GM18508 (cell line): ENCODE measurements at regions not wholly inside any gene's neighbourhood (a gene's known extent, or its start where the extent isn't known, plus 50 kb on each side); places are given as distances from the start of the nearest gene placed in this dataset.

Experiments used
- ATAC-seq: cut with Tn5 transposase; IDR thresholded peaks from one replicate; pipeline ENCODE4 v1.9.1; 2021; ENCODE audit warnings: moderate number of reproducible peaks; ENCODE audit not compliant: insufficient read depth, unreplicated experiment

GRCh38 chr10:131775433-131775832 is 125.4 kb upstream of the PPP2R2D start:
- no peak for ATAC-seq

- no peak for ATAC-seq
Measured at GRCh38 chr10:131775833-131776232, 125.0 kb upstream of the PPP2R2D start.

GRCh38 chr10:131776496-131776895 is 124.3 kb upstream of the PPP2R2D start:
- no peak for ATAC-seq

DNA sequence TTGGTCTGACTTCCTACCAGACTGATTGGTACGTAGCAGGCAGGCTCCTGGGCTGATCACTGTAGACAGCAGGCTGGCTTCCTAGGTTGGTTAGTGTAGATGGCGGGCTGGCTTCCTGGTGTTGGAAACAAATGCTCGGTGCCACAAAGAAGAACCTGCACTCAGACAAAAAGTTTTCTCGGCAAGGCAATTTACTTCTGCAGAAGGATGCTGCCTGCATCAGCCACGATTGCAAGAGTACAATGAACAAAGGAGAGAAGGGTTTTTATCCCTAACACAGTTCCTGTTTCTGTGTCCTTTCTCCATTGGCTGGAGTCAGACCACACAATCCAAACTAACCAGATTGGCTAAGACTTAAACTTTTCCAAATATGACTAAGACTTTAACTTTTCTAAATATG is 123.6 kb upstream of the PPP2R2D start:
- no peak for ATAC-seq

GRCh38 chr10:131777921-131778320 is 122.9 kb upstream of the PPP2R2D start:
- no peak for ATAC-seq

- ATAC-seq = no peak
Measured at GRCh38 chr10:131778385-131778784, 122.4 kb upstream of the PPP2R2D start.

GRCh38 chr10:131778842-131779241 is 122.0 kb upstream of the PPP2R2D start:
- ATAC-seq = no peak

GRCh38 chr10:131779661-131780394 is 121.0 kb upstream of the PPP2R2D start:
- ATAC-seq = no peak

- ATAC-seq = no peak
Measured at GRCh38 chr10:131781076-131781475, 119.7 kb upstream of the PPP2R2D start.

- no peak for ATAC-seq
Measured at GRCh38 chr10:131781791-131782190, 119.0 kb upstream of the PPP2R2D start.

DNA sequence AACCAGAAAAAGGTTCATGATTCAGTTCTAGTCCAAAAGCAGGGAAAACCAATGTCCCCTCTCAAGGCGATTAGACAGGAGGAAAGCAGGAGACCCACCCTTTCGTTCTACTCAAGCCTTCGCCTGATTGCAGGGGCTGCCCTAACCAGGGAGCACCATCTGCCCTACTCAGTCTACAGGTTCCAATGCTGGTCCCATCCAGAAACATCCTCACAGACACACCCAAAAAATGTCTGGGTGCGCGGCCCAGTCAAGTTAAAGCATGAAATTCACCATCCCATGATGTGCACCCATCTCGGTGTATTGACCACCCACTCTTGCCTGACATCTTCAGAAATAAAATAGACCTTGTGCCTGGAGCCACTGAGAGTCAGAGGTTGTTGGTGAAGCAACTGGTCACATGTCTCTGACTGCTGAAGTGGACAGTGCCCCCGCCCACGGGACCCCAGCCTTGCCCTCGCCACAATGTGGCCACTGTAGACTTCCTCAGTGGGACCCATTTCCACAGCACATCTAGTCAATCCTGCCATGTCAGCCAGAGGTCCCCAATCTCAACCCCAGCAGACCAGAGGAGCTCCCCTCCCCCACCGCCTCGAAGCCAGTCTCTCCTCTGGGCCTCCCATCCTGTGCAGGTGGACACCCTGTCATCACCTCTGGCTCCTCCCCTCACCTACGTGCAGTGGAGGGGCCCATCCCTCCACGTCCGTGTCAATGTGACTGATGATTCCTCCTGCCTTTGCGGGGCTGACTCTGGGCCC is 116.3 kb upstream of the PPP2R2D start:
- ATAC-seq = no peak

DNA sequence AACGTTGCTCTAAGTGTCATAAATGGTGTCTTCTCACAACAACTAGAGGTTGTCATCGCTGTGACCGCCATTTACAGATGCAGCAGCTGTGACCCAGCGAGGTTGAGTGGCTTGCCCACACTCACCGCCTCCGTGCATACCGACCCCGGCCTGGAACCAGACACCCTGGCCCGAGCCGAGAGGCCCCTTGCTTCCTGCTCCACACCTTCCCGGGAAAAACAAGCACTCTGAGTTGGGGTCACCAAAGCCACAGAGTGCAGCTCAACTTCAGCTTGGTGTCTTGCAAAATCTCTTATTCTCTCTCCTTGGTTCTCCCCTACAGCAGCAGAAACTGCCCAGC is 115.7 kb upstream of the PPP2R2D start:
- no peak for ATAC-seq

DNA sequence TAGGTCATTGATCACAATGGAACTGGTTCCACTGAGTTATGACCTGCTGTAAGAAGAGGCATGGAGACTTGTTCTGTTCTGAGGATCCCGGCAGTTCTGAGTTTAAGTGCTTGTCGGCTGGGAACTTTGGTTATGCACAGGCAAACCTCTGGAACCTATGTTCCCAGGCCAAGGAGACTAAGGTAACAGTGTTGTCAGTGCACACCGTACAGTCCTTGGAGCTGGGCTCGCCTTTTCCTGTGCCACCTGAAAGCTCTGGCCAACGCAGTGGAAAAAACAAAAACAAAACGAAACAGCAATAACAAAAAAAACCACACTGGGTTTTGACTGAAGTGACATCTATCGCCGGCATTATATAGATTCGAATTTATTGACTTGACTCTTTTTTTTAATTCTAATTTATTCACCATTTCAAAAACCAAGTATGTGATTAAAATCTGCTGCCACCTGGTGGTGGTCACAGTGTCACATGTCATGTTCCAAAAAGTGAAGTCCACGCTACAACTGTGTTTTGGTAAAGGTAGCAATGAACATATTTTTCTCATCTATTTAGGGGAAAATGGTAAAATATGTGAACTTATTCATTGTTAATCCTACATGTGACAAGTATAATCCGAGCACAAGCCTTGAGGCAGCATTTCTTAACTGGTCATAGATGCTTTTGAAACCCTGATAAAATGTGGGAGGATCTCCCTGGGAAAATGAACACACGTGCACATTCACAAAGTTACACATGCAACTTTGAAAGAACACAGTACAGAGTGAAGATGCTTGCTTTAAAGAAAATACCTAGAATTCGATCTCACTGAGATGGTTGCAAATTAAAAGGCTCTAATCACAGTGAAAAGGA is 113.8 kb upstream of the PPP2R2D start:
- ATAC-seq = no peak

GRCh38 chr10:131787961-131788360 is 112.8 kb upstream of the PPP2R2D start:
- no peak for ATAC-seq

- ATAC-seq = no peak
Measured at GRCh38 chr10:131788386-131788785, 112.4 kb upstream of the PPP2R2D start.

DNA sequence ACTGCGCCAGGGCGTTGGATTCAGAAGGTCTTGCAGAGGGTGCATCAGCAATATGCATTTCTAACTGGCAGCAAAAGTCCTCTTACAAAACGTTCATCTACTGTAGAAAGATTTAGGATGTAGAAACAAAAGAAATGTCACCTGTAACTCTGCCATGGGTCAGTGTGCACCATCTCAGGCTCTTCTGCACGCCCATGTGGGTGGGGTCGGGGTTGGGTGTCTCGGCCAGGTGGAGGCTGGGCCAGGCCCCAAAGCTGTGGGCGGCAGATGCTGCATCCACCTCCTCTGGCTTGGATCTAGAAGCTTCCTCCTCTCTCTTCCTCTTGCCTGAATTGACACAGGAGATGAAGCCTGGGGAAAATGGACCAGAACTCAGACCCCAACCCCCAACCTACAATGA is 111.3 kb upstream of the PPP2R2D start:
- no peak for ATAC-seq

- ATAC-seq = no peak
Measured at GRCh38 chr10:131790021-131790420, 110.8 kb upstream of the PPP2R2D start.

- no peak for ATAC-seq
Measured at GRCh38 chr10:131792011-131792651, 108.7 kb upstream of the PPP2R2D start.

DNA sequence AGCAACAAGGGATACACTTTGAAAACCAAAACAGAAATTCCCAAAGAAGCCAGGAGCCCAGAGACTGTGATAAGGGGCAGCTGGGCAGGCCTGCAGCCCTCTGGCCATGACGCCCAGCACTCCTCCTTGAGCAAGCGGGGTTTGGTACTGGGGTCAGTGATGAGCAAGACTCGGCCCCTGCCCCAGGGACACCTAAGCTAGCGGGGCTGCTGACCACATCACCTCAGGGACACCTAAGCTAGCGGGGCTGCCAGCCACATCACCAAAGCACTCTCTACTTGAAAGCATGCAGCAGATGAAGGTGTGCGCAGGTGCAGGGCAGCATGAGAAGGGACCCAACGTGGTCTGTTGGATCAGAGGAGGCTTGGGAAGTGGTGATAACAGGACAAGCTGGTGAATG is 108.0 kb upstream of the PPP2R2D start:
- ATAC-seq = no peak

DNA sequence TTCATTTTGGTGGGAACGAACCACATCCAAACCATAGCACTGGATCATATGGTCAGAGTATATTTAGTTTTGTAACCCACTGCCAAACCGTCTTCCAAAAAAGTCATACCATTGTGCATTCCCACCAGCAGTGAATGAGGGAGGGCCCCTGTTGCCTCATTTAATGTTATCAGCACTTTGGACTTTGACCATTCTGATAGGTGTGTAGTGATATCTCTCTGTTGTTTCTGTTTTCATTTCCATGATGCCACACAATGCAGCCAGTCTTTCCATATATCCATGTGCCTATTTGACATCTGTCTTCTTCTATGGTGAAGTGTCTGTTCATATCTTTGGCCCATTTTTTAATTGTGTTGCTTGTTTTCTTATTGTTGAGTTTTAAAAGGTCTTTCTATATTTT is 105.0 kb upstream of the PPP2R2D start:
- ATAC-seq = no peak

DNA sequence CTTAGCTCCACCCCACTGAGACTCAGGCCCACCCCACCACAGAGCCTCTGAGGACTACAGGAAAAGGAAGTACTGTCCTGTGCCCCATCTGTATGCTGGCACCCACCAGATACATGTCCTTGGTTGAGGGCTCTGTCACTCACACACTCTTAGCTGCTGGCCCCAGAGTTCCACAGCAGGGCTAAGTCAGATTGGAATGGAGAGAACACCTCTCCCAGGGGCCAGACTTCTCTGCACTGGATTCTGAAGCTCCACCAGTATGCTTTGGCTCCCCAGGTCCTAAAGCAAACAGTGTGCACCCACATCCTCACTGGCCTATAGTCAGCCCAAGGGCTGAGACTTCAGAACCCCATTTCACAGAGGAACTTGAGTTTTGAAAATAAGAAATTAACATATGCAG is 103.2 kb upstream of the PPP2R2D start:
- no peak for ATAC-seq
